Thoracic aorta (tissue), 2 donors: ENCODE measurements at regions not wholly inside any gene's neighbourhood (a gene's known extent, or its start where the extent isn't known, plus 50 kb on each side); places are given as distances from the start of the nearest gene placed in this dataset.

Experiments used
- ATAC-seq: fragments of 150-250 bp; one replicate; pipeline ENCODE4 v1.8.0; 2017; ENCODE audit warnings: low read depth; ENCODE audit not compliant: insufficient number of reproducible peaks, low FRiP score
- DNase-seq: peaks from one replicate; pipeline ENCODE4 v3.0.0-alpha.2; 2020; ENCODE audit warnings: low spot score
- H3K27ac ChIP-seq, 2 donors: fragments of 200-600 bp; sonication (generic); 1 replicate in 1 of 2; 2 replicates in 1 of 2; pipeline ENCODE4 v1.5.1; 2016; ENCODE audit warnings: mild to moderate bottlenecking in 2 of 2, moderate library complexity in 2 of 2
- H3K27me3 ChIP-seq: fragments of 200-600 bp; sonication (generic); replicated peaks from 2 replicates; pipeline ENCODE4 v1.6.0; 2016; ENCODE audit warnings: mild to moderate bottlenecking; ENCODE audit not compliant: insufficient read depth
- H3K36me3 ChIP-seq: fragments of 200-600 bp; sonication (generic); one replicate; pipeline ENCODE4 v1.5.1; 2016
- H3K4me1 ChIP-seq, 2 donors: fragments of 200-600 bp; sonication (generic); 1 replicate in 1 of 2; 2 replicates in 1 of 2; pipeline versions ENCODE4 v1.5.1 to v1.6.0; 2016; ENCODE audit warnings: low read depth in 2 of 2, mild to moderate bottlenecking in 1 of 2; ENCODE audit not compliant: control insufficient read depth in 1 of 2
- H3K4me3 ChIP-seq: fragments of 200-600 bp; sonication (generic); 2 replicates; pipeline ENCODE4 v1.5.1; 2016; ENCODE audit warnings: mild to moderate bottlenecking
- H3K9me3 ChIP-seq: fragments of 200-600 bp; sonication (generic); 2 replicates; pipeline ENCODE4 v1.5.1; 2016
- CTCF ChIP-seq: fragments of 200-600 bp; sonication (generic); IDR thresholded peaks from one replicate; pipeline ENCODE4 v1.5.1; 2019; ENCODE audit warnings: antibody characterized with exemption

- Histone ChIP-seq H3K4me3 (peak overlapping the region; percentile 11), H3K36me3 (no peaks in the 10 kb centered on the region), H3K27ac (peak overlapping the region; percentile 1 to 44), H3K4me1 (peaks cover 4 to 16% of the 10 kb centered on the region in 2 donors), H3K9me3 (no peaks in the 10 kb centered on the region), H3K27me3 (no peaks in the 10 kb centered on the region)
- no peak for TF ChIP-seq CTCF
- no peak for DNase-seq
- no peak for ATAC-seq
These were observed 122.4 kb upstream of the HAND2 start for GRCh38 chr4:173652283-173652931.

DNA sequence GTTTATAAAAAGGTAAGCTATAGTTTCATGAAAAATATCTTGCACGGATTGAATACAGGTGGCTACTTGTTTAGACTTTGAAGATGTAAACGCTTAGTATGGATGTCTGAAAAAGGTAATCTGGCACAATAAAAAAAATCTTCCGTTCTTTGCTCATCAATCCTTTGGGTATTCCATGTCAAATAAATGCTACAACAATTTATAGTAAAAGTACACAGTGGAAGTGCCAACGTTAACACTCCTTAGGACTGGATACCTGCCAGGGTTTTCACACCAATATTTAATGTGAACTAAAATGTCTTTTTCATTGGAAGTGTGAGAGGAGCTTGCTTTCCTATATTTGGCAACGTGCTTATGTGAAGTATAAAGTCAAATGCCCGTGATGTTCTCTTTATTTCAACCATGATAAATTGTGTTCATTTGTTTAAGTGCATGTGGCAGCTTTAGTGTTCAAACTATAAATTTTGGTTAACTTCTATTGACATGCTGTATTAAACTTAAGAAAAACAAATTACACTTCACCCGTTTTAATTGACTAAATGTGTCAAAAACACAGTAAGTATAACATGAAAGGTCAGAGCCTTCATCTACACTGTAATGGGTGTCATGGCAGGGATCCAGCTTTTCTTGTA is 121.7 kb upstream of the HAND2 start:
- Histone ChIP-seq H3K4me3 (peak overlapping the region; percentile 11), H3K27me3 (no peaks in the 10 kb centered on the region), H3K4me1 (peaks cover 4 to 16% of the 10 kb centered on the region in 2 donors), H3K27ac (peak overlapping the region; percentile 1 to 44), H3K9me3 (no peaks in the 10 kb centered on the region), H3K36me3 (no peaks in the 10 kb centered on the region)
- ATAC-seq (no peak), DNase-seq (no peak)
- TF ChIP-seq CTCF: no peak

GRCh38 chr4:173647902-173648301 is 117.9 kb upstream of the HAND2 start:
- no peak for DNase-seq
- Histone ChIP-seq H3K4me3 (no peak overlapping the region), H3K27me3 (no peaks in the 10 kb centered on the region), H3K27ac (no peak overlapping the region), H3K4me1 (peaks cover 4 to 19% of the 10 kb centered on the region in 2 donors), H3K36me3 (no peaks in the 10 kb centered on the region), H3K9me3 (no peaks in the 10 kb centered on the region)
- TF ChIP-seq CTCF: no peak
- ATAC-seq: no peak

GRCh38 chr4:173642509-173642908 is 112.5 kb upstream of the HAND2 start:
- H3K36me3 ChIP-seq: no peaks in the 10 kb centered on the region
- H3K27me3 ChIP-seq: no peaks in the 10 kb centered on the region
- no peak for DNase-seq
- no peak for ATAC-seq
- H3K27ac ChIP-seq: no peak overlapping the region
- no peaks in the 10 kb centered on the region for H3K9me3 ChIP-seq
- peaks cover 4 to 11% of the 10 kb centered on the region in 2 donors for H3K4me1 ChIP-seq
- H3K4me3 ChIP-seq: no peak overlapping the region
- no peak for TF ChIP-seq CTCF

GRCh38 chr4:173635395-173635794 is 105.4 kb upstream of the HAND2 start:
- no peaks in the 10 kb centered on the region for H3K27me3 ChIP-seq
- H3K4me3 ChIP-seq: no peak overlapping the region
- no peak for ATAC-seq
- no peak overlapping the region for H3K27ac ChIP-seq
- H3K36me3 ChIP-seq: no peaks in the 10 kb centered on the region
- no peak for DNase-seq
- H3K4me1 ChIP-seq: no peaks in the 10 kb centered on the region
- no peak for TF ChIP-seq CTCF
- peaks cover 21% of the 10 kb centered on the region for H3K9me3 ChIP-seq
